Upper lobe of left lung (tissue), 4 donors: ENCODE measurements at regions not wholly inside any gene's neighbourhood (a gene's known extent, or its start where the extent isn't known, plus 50 kb on each side); places are given as distances from the start of the nearest gene placed in this dataset.

Experiments used
- CTCF ChIP-seq, 6 experiments: fragments of 450-650 bp in 4 of 6; fragments of 200-600 bp in 2 of 6; sonication (generic) in 2 of 6; IDR thresholded peaks; one replicate each; pipeline ENCODE4 v1.5.1; 2016 to 2019; ENCODE audit warnings: antibody characterized with exemption in 6 of 6
- POLR2A ChIP-seq, 4 donors: fragments of 450-650 bp; IDR thresholded peaks; one replicate each; pipeline ENCODE4 v1.5.1; 2016 to 2017; ENCODE audit warnings: antibody characterized with exemption in 4 of 4, mild to moderate bottlenecking in 2 of 4

GRCh38 chr10:31702005-31702404 lies 226.6 kb downstream of the ARHGAP12 start:
- TF ChIP-seq CTCF (IDR thresholded peaks at IDR 0.05): no peak
- no peak for TF ChIP-seq POLR2A (IDR thresholded peaks at IDR 0.05)
